ENCODE measurements at regions not wholly inside any gene's neighbourhood (a gene's known extent, or its start where the extent isn't known, plus 50 kb on each side); places are given as distances from the start of the nearest gene placed in this dataset.
"Not testable (repeated sequence)": the region's sequence is repeated elsewhere in the genome, so short reads cannot be mapped to it uniquely, and the experiment has no call there.

- not testable (repeated sequence) for DNase-seq (ENCODE audit: low spot score)
Observed at GRCh38 chr1:144516172-144516571, 54.7 kb upstream of the NBPF15 start.

GRCh38 chr1:144516906-144517305, 55.4 kb upstream of the NBPF15 start:
- not testable (repeated sequence) for DNase-seq (ENCODE audit: low spot score)

GRCh38 chr1:144518439-144518838, 57.0 kb upstream of the NBPF15 start:
- DNase-seq (ENCODE audit: low spot score) = not testable (repeated sequence)

- not testable (repeated sequence) for DNase-seq (ENCODE audit: low spot score)
Observed at GRCh38 chr1:144519528-144520189, 58.2 kb upstream of the NBPF15 start.

- peak; percentile 74 for DNase-seq (ENCODE audit: low spot score)
Observed at GRCh38 chr1:144523661-144524407, 62.4 kb upstream of the NBPF15 start.

GRCh38 chr1:144532156-144532607, 60.5 kb upstream of the PPIAL4F start:
- not testable (repeated sequence) for DNase-seq (ENCODE audit: low spot score)

GRCh38 chr1:144533480-144533879, 59.2 kb upstream of the PPIAL4F start:
- DNase-seq (ENCODE audit: low spot score) = not testable (repeated sequence)

GRCh38 chr1:144534286-144534685, 58.4 kb upstream of the PPIAL4F start:
- DNase-seq (ENCODE audit: low spot score) = not testable (repeated sequence)

GRCh38 chr1:144536677-144537076, 56.0 kb upstream of the PPIAL4F start:
- DNase-seq (ENCODE audit: low spot score) = not testable (repeated sequence)

GRCh38 chr1:144537234-144537633, 55.5 kb upstream of the PPIAL4F start:
- not testable (repeated sequence) for DNase-seq (ENCODE audit: low spot score)

- not testable (repeated sequence) for DNase-seq (ENCODE audit: low spot score)
Observed at GRCh38 chr1:144538736-144539135, 54.0 kb upstream of the PPIAL4F start.

GRCh38 chr1:144539191-144539960, 53.3 kb upstream of the PPIAL4F start:
- DNase-seq (ENCODE audit: low spot score) = not testable (repeated sequence)
